SIG-M5 treated with dmso at 0.1 percent for 504 hours (cell line): ENCODE measurements at regions not wholly inside any gene's neighbourhood (a gene's known extent, or its start where the extent isn't known, plus 50 kb on each side); places are given as distances from the start of the nearest gene placed in this dataset.
A peak's percentile ranks its signal among the peaks of the same experiment; 100 is the strongest.
"Not testable (repeated sequence)": the region's sequence is repeated elsewhere in the genome, so short reads cannot be mapped to it uniquely, and the experiment has no call there.

Experiments
- DNase-seq: peaks from one replicate; lab custom pipeline; 2025; ENCODE audit not compliant: unreplicated experiment; lab: John Stamatoyannopoulos, UW

GRCh38 chr1:67482733-67483482 is 52.7 kb upstream of the SERBP1 start:
- DNase-seq, result no peak

GRCh38 chr1:67484492-67484891 is 54.3 kb upstream of the SERBP1 start:
- DNase-seq, result no peak

- no peak for DNase-seq
These were observed 55.0 kb upstream of the SERBP1 start for GRCh38 chr1:67485046-67485811.

- DNase-seq, result peak; percentile 14
These were observed 59.4 kb upstream of the SERBP1 start for GRCh38 chr1:67489643-67490042.

- no peak for DNase-seq
These were observed 61.1 kb upstream of the SERBP1 start for GRCh38 chr1:67491280-67491679.

GRCh38 chr1:67493148-67493547 is 62.9 kb upstream of the SERBP1 start:
- DNase-seq, result no peak

GRCh38 chr1:67495327-67495726 is 65.1 kb upstream of the SERBP1 start:
- no peak for DNase-seq

GRCh38 chr1:67496329-67496728 is 66.1 kb upstream of the SERBP1 start:
- DNase-seq, result no peak

- peak; percentile 56 for DNase-seq
These were observed 70.3 kb upstream of the SERBP1 start for GRCh38 chr1:67500413-67500959.

- DNase-seq, result no peak
These were observed 73.8 kb upstream of the SERBP1 start for GRCh38 chr1:67503974-67504373.

GRCh38 chr1:67513392-67514294 is 83.4 kb upstream of the SERBP1 start:
- not testable (repeated sequence) for DNase-seq

GRCh38 chr1:67514300-67514699 is 84.1 kb upstream of the SERBP1 start:
- no peak for DNase-seq

GRCh38 chr1:67514786-67515185 is 84.6 kb upstream of the SERBP1 start:
- DNase-seq, result no peak

- DNase-seq, result no peak
These were observed 85.3 kb upstream of the SERBP1 start for GRCh38 chr1:67515324-67516080.

- DNase-seq, result no peak
These were observed 86.8 kb upstream of the SERBP1 start for GRCh38 chr1:67517046-67517445.

GRCh38 chr1:67522001-67522441 is 91.8 kb upstream of the SERBP1 start:
- DNase-seq, result no peak

GRCh38 chr1:67522793-67523192 is 92.6 kb upstream of the SERBP1 start:
- no peak for DNase-seq

- DNase-seq, result no peak
These were observed 94.2 kb upstream of the SERBP1 start for GRCh38 chr1:67524143-67525052.

GRCh38 chr1:67525053-67525760 is 95.0 kb upstream of the SERBP1 start:
- DNase-seq, result no peak
